GM12878 (cell line): ENCODE measurements at regions not wholly inside any gene's neighbourhood (a gene's known extent, or its start where the extent isn't known, plus 50 kb on each side); places are given as distances from the start of the nearest gene placed in this dataset.

Experiments
- ATAC-seq: fragments of 200-7000 bp; cut with Tn5 transposase; 3 replicates; pipeline ENCODE4 v1.9.1; 2020; ENCODE audit warnings: mild to moderate bottlenecking, moderate library complexity
- BruUV-seq: library from RNA; stranded (reverse); fragments of 400-500 nt; replicated peaks from 2 replicates; lab custom pipeline; 2021; lab: Mats Ljungman, UMichigan
- CTCF ChIA-PET: fragments of 300-600 bp; sonication (Branson Sonifier 250); formaldehyde crosslinking; extraction: SDS; loops from one replicate; lab custom pipeline; 2021; ENCODE audit warnings: inconsistent platforms; lab: Yijun Ruan, JAX
- POLR2A ChIA-PET: fragments of 350-600 bp; formaldehyde crosslinking; extraction: SDS; loops from one replicate; lab custom pipeline; 2021; ENCODE audit warnings: inconsistent platforms; lab: Charles Lee
- RAD21 ChIA-PET: fragments of 300-600 bp; sonication (Branson Sonifier 250); formaldehyde crosslinking; loops from one replicate; lab custom pipeline; 2023; ENCODE audit warnings: antibody characterized with exemption; ENCODE audit not compliant: unreplicated experiment; lab: Charles Lee
- SMC1A ChIA-PET: fragments of 300-600 bp; sonication (Branson Sonifier 250); formaldehyde crosslinking; loops from one replicate; lab custom pipeline; 2023; ENCODE audit not compliant: unreplicated experiment, uncharacterized antibody; lab: Charles Lee
- DNase-seq: peaks from one replicate; pipeline ENCODE4 v3.0.0-alpha.2; 2011; ENCODE audit warnings: low read depth, low spot score
- FAIRE-seq: peaks from 3 replicates; lab custom pipeline; 2011; peaks lifted over from hg19 to GRCh38; lab: Jason Lieb, UNC
- H2AFZ ChIP-seq: 2 replicates; pipeline ENCODE4 v1.6.0; 2011; ENCODE audit warnings: low read depth, low read length, control low read depth; ENCODE audit not compliant: control insufficient read depth
- H3K27ac ChIP-seq: 2 replicates; pipeline ENCODE4 v1.5.1; 2011; ENCODE audit warnings: control low read depth; ENCODE audit not compliant: control insufficient read depth, insufficient read depth
- H3K27me3 ChIP-seq, 2 experiments: replicated peaks in 1 of 2; 2 replicates each; pipeline versions ENCODE4 v1.6.0 to v1.6.1; 2011; ENCODE audit warnings: low read length in 1 of 2; ENCODE audit not compliant: control insufficient read depth in 2 of 2, insufficient read depth in 2 of 2
- H3K36me3 ChIP-seq, 2 experiments: 2 replicates each; pipeline ENCODE4 v1.5.1; 2011; ENCODE audit warnings: low read length in 1 of 2; ENCODE audit not compliant: control insufficient read depth in 2 of 2, insufficient read depth in 2 of 2
- H3K4me1 ChIP-seq: 2 replicates; pipeline ENCODE4 v1.6.1; 2011; ENCODE audit warnings: mild to moderate bottlenecking, low read length, moderate library complexity, mixed read lengths; ENCODE audit not compliant: control insufficient read depth, insufficient read depth
- H3K4me2 ChIP-seq: 2 replicates; pipeline ENCODE4 v1.6.0; 2011; ENCODE audit warnings: control low read depth; ENCODE audit not compliant: control insufficient read depth, insufficient read depth
- H3K4me3 ChIP-seq: fragments of 200-600 bp; sonication (generic); 2 replicates; pipeline ENCODE4 v1.5.1; 2016
- H3K79me2 ChIP-seq: 2 replicates; pipeline ENCODE4 v1.6.0; 2011; ENCODE audit warnings: low read length; ENCODE audit not compliant: control insufficient read depth, insufficient read depth
- H3K9ac ChIP-seq: 2 replicates; pipeline ENCODE4 v1.8.0; 2011; ENCODE audit warnings: low read length, control low read depth, mixed read lengths; ENCODE audit not compliant: control insufficient read depth, insufficient read depth
- H3K9me3 ChIP-seq: replicated peaks from 3 replicates; pipeline ENCODE4 v1.5.1; 2011; ENCODE audit warnings: mild to moderate bottlenecking, low read length; ENCODE audit not compliant: control insufficient read depth, insufficient read depth
- H4K20me1 ChIP-seq: 2 replicates; pipeline ENCODE4 v1.6.0; 2011; ENCODE audit not compliant: control insufficient read depth, insufficient read depth
- CREB1 ChIP-seq: IDR thresholded peaks from 2 replicates; pipeline ENCODE4 v1.6.1; 2012; ENCODE audit warnings: low read depth, mild to moderate bottlenecking, inconsistent platforms
- EZH2 ChIP-seq: IDR thresholded peaks from 2 replicates; pipeline ENCODE4 v1.6.1; 2012; ENCODE audit warnings: low read depth, mild to moderate bottlenecking, control low read depth, inconsistent platforms, low read length, borderline replicate concordance; ENCODE audit not compliant: control insufficient read depth
- FOXK2 ChIP-seq: fragments of 450-650 bp; IDR thresholded peaks from 2 replicates; pipeline ENCODE4 v1.6.1; 2017; ENCODE audit warnings: mild to moderate bottlenecking, moderate library complexity
- HSF1 ChIP-seq: fragments of 150-350 bp; IDR thresholded peaks from 2 replicates; pipeline ENCODE4 v1.6.1; 2014; ENCODE audit warnings: mild to moderate bottlenecking, low read depth, low read length
- MEF2A ChIP-seq: IDR thresholded peaks from 2 replicates; pipeline ENCODE4 v1.6.1; 2011; ENCODE audit warnings: low read depth, mild to moderate bottlenecking, low read length, moderate library complexity; ENCODE audit not compliant: insufficient read depth
- MLLT1 ChIP-seq: fragments of 450-650 bp; IDR thresholded peaks from 2 replicates; pipeline ENCODE4 v1.6.1; 2016; ENCODE audit warnings: mild to moderate bottlenecking
- RAD21 ChIP-seq: IDR thresholded peaks from 2 replicates; pipeline ENCODE4 v1.6.1; 2011; ENCODE audit warnings: mild to moderate bottlenecking, low read depth, low read length, moderate library complexity; ENCODE audit not compliant: insufficient read depth
- SMAD5 ChIP-seq: IDR thresholded peaks from 2 replicates; pipeline ENCODE4 v1.6.1; 2016; ENCODE audit warnings: antibody characterized with exemption, low read depth
- SRF ChIP-seq, 2 experiments: IDR thresholded peaks; 2 replicates each; pipeline ENCODE4 v1.6.1; 2011; ENCODE audit warnings: low read depth in 2 of 2, low read length in 2 of 2, mild to moderate bottlenecking in 1 of 2, moderate library complexity in 1 of 2
- WRNIP1 ChIP-seq: IDR thresholded peaks from 2 replicates; pipeline ENCODE4 v1.6.1; 2011; ENCODE audit warnings: low read depth, low read length, improper control_type of control experiment, borderline replicate concordance
- WGBS: methylation state at CpG from one replicate; pipeline ENCODE4 v1.1.6; 2016; ENCODE audit warnings: low lambda C conversion rate; ENCODE audit not compliant: insufficient replicate concordance, insufficient coverage; ENCODE audit errors: missing lambda C conversion rate; 5-methylcytosine and 5-hydroxymethylcytosine counted together
- in situ Hi-C: fragments of 300-500 bp; cut with MboI; formaldehyde crosslinking; loops from 9 replicates; pipeline ENCODE4 v1.14.3; 2018; ENCODE audit warnings: mixed read lengths
- intact Hi-C: fragments of 100-400 bp; cut with micrococcal nuclease; formaldehyde crosslinking; loops from one replicate; pipeline ENCODE4 v1.14.2; 2022; ENCODE audit not compliant: unreplicated experiment

GRCh38 chr3:151630938-151631441 is 102.7 kb upstream of the AADACL2 start (continued):
- TF ChIP-seq EZH2 (no peak), SRF (IDR thresholded peaks at IDR 0.05; ENCODE audit: low read depth in 2 of 2, low read length in 2 of 2) (no peak), FOXK2 (no peak), WRNIP1 (no peak), SMAD5 (no peak), RAD21 (no peak), CREB1 (no peak), MEF2A (no peak)
- TF ChIP-seq, all 136 proteins: peak for 0

GRCh38 chr3:151630035-151630434 is 103.7 kb upstream of the AADACL2 start:
- WGBS, result 0% methylated on average over 2 of the region's 3 CpGs
- no peaks in the 10 kb centered on the region for H4K20me1 ChIP-seq
- ChIA-PET SMC1A (interaction anchor here (1.4 kb wide), 1 partner anchor 174 kb away, joined by 3 read pairs; no protein-coding TSS in a partner anchor), POLR2A (no interaction called here), RAD21 (no interaction called here), CTCF (no interaction called here)
- H3K4me3 ChIP-seq, result no peak overlapping the region
- BruUV-seq, result no TSS peak
- H3K27ac ChIP-seq, result no peak overlapping the region
- no peak overlapping the region for H3K9ac ChIP-seq
- H3K79me2 ChIP-seq, result no peaks in the 10 kb centered on the region
- FAIRE-seq (no peak), ATAC-seq (no peak), DNase-seq (no peak)
- H2AFZ ChIP-seq, result no peak overlapping the region
- no peak overlapping the region for H3K4me2 ChIP-seq
- H3K36me3 ChIP-seq, result no peaks in the 10 kb centered on the region
- in situ Hi-C loops, result no loop called here
- no peaks in the 10 kb centered on the region for H3K4me1 ChIP-seq
- no peaks in the 10 kb centered on the region; a peak in 2 of 4 replicates for H3K27me3 ChIP-seq
- no peak for TF ChIP-seq MLLT1
- no peak for TF ChIP-seq HSF1
- intact Hi-C loops, result no loop called here
- H3K9me3 ChIP-seq, result no peaks in the 10 kb centered on the region
